GM10266 (cell line): ENCODE measurements at regions not wholly inside any gene's neighbourhood (a gene's known extent, or its start where the extent isn't known, plus 50 kb on each side); places are given as distances from the start of the nearest gene placed in this dataset.

Source experiments
- DNase-seq: peaks from one replicate; pipeline ENCODE4 v3.0.0; 2012; ENCODE audit errors: extremely low spot score
- CTCF ChIP-seq: IDR thresholded peaks from 2 replicates; pipeline ENCODE4 v1.5.1; 2012; ENCODE audit warnings: mild to moderate bottlenecking, low read depth; ENCODE audit not compliant: control insufficient read depth, insufficient read depth; ENCODE audit errors: missing control alignments

GRCh38 chr3:76370749-76371520 lies 585.6 kb upstream of the ZNF717 start:
- TF ChIP-seq CTCF, result no peak
- no peak for DNase-seq

- no peak for TF ChIP-seq CTCF
- no peak for DNase-seq
Measured at GRCh38 chr3:76372497-76372896, 587.1 kb upstream of the ZNF717 start.

- TF ChIP-seq CTCF, result no peak
- no peak for DNase-seq
Measured at GRCh38 chr3:76377074-76377473, 591.7 kb upstream of the ZNF717 start.

- no peak for TF ChIP-seq CTCF
Measured at GRCh38 chr3:76378789-76379188, 593.4 kb upstream of the ZNF717 start.

GRCh38 chr3:76383781-76384180 lies 598.4 kb upstream of the ZNF717 start:
- no peak for DNase-seq
- no peak for TF ChIP-seq CTCF

More at GRCh38 chr3:76378789-76379188, 593.4 kb upstream of the ZNF717 start:
- DNase-seq, result no peak

- no peak for TF ChIP-seq CTCF
Measured at GRCh38 chr3:76387000-76387399, 601.7 kb upstream of the ZNF717 start.

GRCh38 chr3:76400141-76400540 lies 614.8 kb upstream of the ZNF717 start:
- DNase-seq, result no peak
- no peak for TF ChIP-seq CTCF

More at GRCh38 chr3:76387000-76387399, 601.7 kb upstream of the ZNF717 start:
- no peak for DNase-seq
